H1 (cell line): ENCODE measurements at regions not wholly inside any gene's neighbourhood (a gene's known extent, or its start where the extent isn't known, plus 50 kb on each side); places are given as distances from the start of the nearest gene placed in this dataset.
A peak's percentile ranks its signal among the peaks of the same experiment; 100 is the strongest.

Experiments
- BRCA1 ChIP-seq: IDR thresholded peaks from 2 replicates; pipeline ENCODE4 v1.6.1; 2012; ENCODE audit warnings: low read depth, low read length, improper control_type of control experiment
- CBX5 ChIP-seq: fragments of 300-800, 300-1000 bp; sonication (generic); IDR thresholded peaks from 2 replicates; pipeline ENCODE4 v1.7.1; 2016; ENCODE audit warnings: antibody characterized with exemption, low read length, low read depth
- CTCF ChIP-seq, 3 experiments: IDR thresholded peaks; 1 replicate in 2 of 3; 2 replicates in 1 of 3; pipeline versions ENCODE4 v1.5.1 to v1.6.1; 2011; ENCODE audit warnings: low read length in 3 of 3, mild to moderate bottlenecking in 3 of 3, inconsistent platforms in 2 of 3, low read depth in 1 of 3, moderate library complexity in 1 of 3; ENCODE audit not compliant: insufficient read depth in 1 of 3; ENCODE audit errors: control extremely low read depth in 1 of 3
- EZH2 ChIP-seq: fragments of 200-600 bp; sonication (generic); IDR thresholded peaks from 2 replicates; pipeline ENCODE4 v1.7.1; 2012; ENCODE audit warnings: low read depth, mild to moderate bottlenecking, moderate library complexity, low read length, inconsistent platforms; ENCODE audit not compliant: severe bottlenecking
- JUN ChIP-seq: IDR thresholded peaks from 2 replicates; pipeline ENCODE4 v1.6.1; 2011; ENCODE audit warnings: low read depth, mild to moderate bottlenecking, improper control_type of control experiment, low read length
- KDM5A ChIP-seq: fragments of 200-600 bp; IDR thresholded peaks from 2 replicates; pipeline ENCODE4 v1.7.1; 2012; ENCODE audit warnings: mild to moderate bottlenecking, low read length, inconsistent platforms, mixed read lengths
- MAFK ChIP-seq: IDR thresholded peaks from 2 replicates; pipeline ENCODE4 v1.6.1; 2012; ENCODE audit warnings: low read depth, mild to moderate bottlenecking, improper control_type of control experiment, low read length
- POLR2AphosphoS5 ChIP-seq: IDR thresholded peaks from 2 replicates; pipeline ENCODE4 v1.6.1; 2011; ENCODE audit warnings: low read depth, low read length
- SP1 ChIP-seq: IDR thresholded peaks from 2 replicates; pipeline ENCODE4 v1.6.1; 2011; ENCODE audit warnings: low read depth, low read length
- ZNF274 ChIP-seq: IDR thresholded peaks from 2 replicates; pipeline ENCODE4 v1.7.0; 2012; ENCODE audit warnings: low read length, borderline replicate concordance; ENCODE audit errors: extremely low read depth

- TF ChIP-seq CBX5, result no peak
- no peak for TF ChIP-seq MAFK
- TF ChIP-seq SP1, result no peak
- TF ChIP-seq CTCF (IDR thresholded peaks at IDR 0.05; ENCODE audit: control extremely low read depth in 1 of 3, insufficient read depth in 1 of 3, low read depth in 1 of 3, low read length in 3 of 3), result peak; percentile 45 to 58 (median 46)
- TF ChIP-seq KDM5A, result no peak
- TF ChIP-seq BRCA1, result no peak
- no peak for TF ChIP-seq EZH2
- no peak for TF ChIP-seq ZNF274
- no peak for TF ChIP-seq JUN
- no peak for TF ChIP-seq POLR2AphosphoS5
Measured at GRCh38 chr10:128540781-128541761, 414.8 kb upstream of the MKI67 start.
